ENCODE measurements at regions not wholly inside any gene's neighbourhood (a gene's known extent, or its start where the extent isn't known, plus 50 kb on each side); places are given as distances from the start of the nearest gene placed in this dataset.

GRCh38 chr3:44079916-44080315, 161.8 kb upstream of the TOPAZ1 start:
- H4K20me1 ChIP-seq (ENCODE audit: control insufficient read depth, insufficient read depth, insufficient read length) = no peaks in the 10 kb centered on the region
- H3K4me1 ChIP-seq (ENCODE audit: insufficient read depth, low read length) = peaks cover 6% of the 10 kb centered on the region
- H3K23me2 ChIP-seq (ENCODE audit: insufficient read length, low read depth, low read length, poor library complexity, severe bottlenecking) = no peaks in the 10 kb centered on the region
- H2AK5ac ChIP-seq (ENCODE audit: insufficient read length, low read length) = no peak overlapping the region
- Mint-ChIP-seq H3K9me3 (no peaks in the 10 kb centered on the region), H3K36me3 (ENCODE audit: insufficient read depth in 1 of 3, low read depth in 3 of 3) (no peaks in the 10 kb centered on the region), H3K27ac (no peak overlapping the region), H3K4me1 (peaks cover 35% of the 10 kb centered on the region in 2 experiments), H3K27me3 (ENCODE audit: low read depth) (peaks cover 5% of the 10 kb centered on the region), H3K4me3 (no peak overlapping the region)
- no peak overlapping the region for H2BK15ac ChIP-seq (ENCODE audit: low read depth, low read length)
- no peak overlapping the region for H3K4ac ChIP-seq (ENCODE audit: low read depth, low read length)
- no peak for DNase-seq
- H2BK20ac ChIP-seq (ENCODE audit: low read depth, low read length, poor library complexity, severe bottlenecking) = no peak overlapping the region
- no peak overlapping the region for H3T11ph ChIP-seq (ENCODE audit: low read length)
- H2BK12ac ChIP-seq (ENCODE audit: insufficient read length, low read depth, low read length) = no peak overlapping the region
- H3K79me1 ChIP-seq (ENCODE audit: insufficient read depth, low read depth, low read length, poor library complexity, severe bottlenecking) = no peaks in the 10 kb centered on the region
- no peaks in the 10 kb centered on the region for H3K9me3 ChIP-seq (ENCODE audit: control insufficient read depth, low read depth, low read length)
- H2BK5ac ChIP-seq (ENCODE audit: insufficient read length, low read length) = no peak overlapping the region
- no peak overlapping the region for H3K14ac ChIP-seq (ENCODE audit: insufficient read depth, low read length)
- H3K27me3 ChIP-seq (ENCODE audit: insufficient read depth, low read length) = no peaks in the 10 kb centered on the region
- H3K23ac ChIP-seq (ENCODE audit: insufficient read length, low read depth, low read length) = no peak overlapping the region
- H3K79me2 ChIP-seq (ENCODE audit: insufficient read depth, low read length) = no peaks in the 10 kb centered on the region
- H4K8ac ChIP-seq (replicated peaks; ENCODE audit: insufficient read length, low read depth, low read length) = no peak overlapping the region
- WGBS (ENCODE audit: extremely low coverage, insufficient read length, low lambda C conversion rate) = no CpG with 5 or more reads among the region's 1 CpG
- no peak overlapping the region for H2BK120ac ChIP-seq (ENCODE audit: low read depth, low read length, poor library complexity, severe bottlenecking)
- no peak overlapping the region for H3K18ac ChIP-seq (ENCODE audit: insufficient read length, low read depth, low read length)
- no peak overlapping the region for H3K9ac ChIP-seq (ENCODE audit: extremely low read depth, insufficient read length, low read length)
- no peak overlapping the region for H3K56ac ChIP-seq (ENCODE audit: insufficient read length, low read depth, low read length)
- no peak overlapping the region for H4K5ac ChIP-seq (ENCODE audit: insufficient read length, low read depth, low read length)
- no peak for TF ChIP-seq CTCF (conservative IDR thresholded peaks at IDR 0.05)
- H3K27ac ChIP-seq (ENCODE audit: insufficient read length, low read depth, low read length) = no peak overlapping the region
- no peak overlapping the region for H2AFZ ChIP-seq (ENCODE audit: low read length)
- H3K4me2 ChIP-seq (ENCODE audit: insufficient read depth, insufficient read length, low read length) = no peak overlapping the region
- no peak overlapping the region for H4K91ac ChIP-seq (ENCODE audit: insufficient read length, low read depth, low read length)

All from H9 (cell line).